Fibroblast of lung (primary cell): ENCODE measurements at regions not wholly inside any gene's neighbourhood (a gene's known extent, or its start where the extent isn't known, plus 50 kb on each side); places are given as distances from the start of the nearest gene placed in this dataset.

Experiments
- DNase-seq, 2 donors: peaks; one replicate each; pipeline versions ENCODE4 v3.0.0 to v3.0.0-alpha.2; 2010; ENCODE audit warnings: low read depth in 2 of 2
- H2AFZ ChIP-seq: 2 replicates; pipeline ENCODE4 v1.5.1; 2012; ENCODE audit warnings: low read length, control low read depth, inconsistent platforms
- H3K27ac ChIP-seq: 2 replicates; pipeline ENCODE4 v1.5.1; 2011; ENCODE audit warnings: low read length, control low read depth; ENCODE audit not compliant: insufficient read depth
- H3K27me3 ChIP-seq: 2 replicates; pipeline ENCODE4 v1.5.1; 2011; ENCODE audit warnings: mild to moderate bottlenecking, low read length; ENCODE audit not compliant: control insufficient read depth, insufficient read depth
- H3K36me3 ChIP-seq: 2 replicates; pipeline ENCODE4 v1.5.1; 2011; ENCODE audit warnings: low read length; ENCODE audit not compliant: control insufficient read depth, insufficient read depth
- H3K4me1 ChIP-seq: 2 replicates; pipeline ENCODE4 v1.5.1; 2011; ENCODE audit warnings: low read length; ENCODE audit not compliant: control insufficient read depth, insufficient read depth; ENCODE audit errors: extremely low read depth
- H3K4me2 ChIP-seq: 2 replicates; pipeline ENCODE4 v1.5.1; 2011; ENCODE audit warnings: low read length, control low read depth; ENCODE audit not compliant: insufficient read depth; ENCODE audit errors: extremely low read depth
- H3K4me3 ChIP-seq, 4 experiments: fragments of 200-600 bp in 1 of 4; sonication (generic) in 1 of 4; replicated peaks in 1 of 4; 2 replicates each; pipeline ENCODE4 v1.5.1; 2011 to 2016; ENCODE audit warnings: low read length in 4 of 4, low read depth in 3 of 4, mild to moderate bottlenecking in 3 of 4, control low read depth in 2 of 4, inconsistent platforms in 1 of 4, mixed read lengths in 1 of 4; ENCODE audit not compliant: insufficient read depth in 1 of 4; ENCODE audit errors: control extremely low read depth in 1 of 4
- H3K79me2 ChIP-seq: 2 replicates; pipeline ENCODE4 v1.5.1; 2012; ENCODE audit warnings: mild to moderate bottlenecking, low read length, inconsistent platforms; ENCODE audit not compliant: control insufficient read depth, insufficient read depth
- H3K9ac ChIP-seq: 2 replicates; pipeline ENCODE4 v1.5.1; 2011; ENCODE audit warnings: mild to moderate bottlenecking, low read length, control low read depth; ENCODE audit not compliant: insufficient read depth
- H3K9me3 ChIP-seq: 2 replicates; pipeline ENCODE4 v1.5.1; 2012; ENCODE audit warnings: low read depth, low read length; ENCODE audit not compliant: control insufficient read depth, insufficient read depth
- H4K20me1 ChIP-seq: 2 replicates; pipeline ENCODE4 v1.5.1; 2011; ENCODE audit warnings: low read length; ENCODE audit not compliant: control insufficient read depth, insufficient read depth; ENCODE audit errors: extremely low read depth
- EZH2 ChIP-seq: IDR thresholded peaks from 2 replicates; pipeline ENCODE4 v1.5.1; 2012; ENCODE audit warnings: low read length, control low read depth, mild to moderate bottlenecking; ENCODE audit errors: missing control alignments
- TF ChIP-seq, protein P1 (sequence below), 2 donors: IDR thresholded peaks in 1 of 2; conservative IDR thresholded peaks in 1 of 2; 1 replicate in 1 of 2; 2 replicates in 1 of 2; pipeline ENCODE4 v1.5.1; 2011 to 2012; ENCODE audit warnings: low read length in 2 of 2, control low read depth in 1 of 2, inconsistent platforms in 1 of 2, low read depth in 1 of 2, mild to moderate bottlenecking in 1 of 2

DNA sequence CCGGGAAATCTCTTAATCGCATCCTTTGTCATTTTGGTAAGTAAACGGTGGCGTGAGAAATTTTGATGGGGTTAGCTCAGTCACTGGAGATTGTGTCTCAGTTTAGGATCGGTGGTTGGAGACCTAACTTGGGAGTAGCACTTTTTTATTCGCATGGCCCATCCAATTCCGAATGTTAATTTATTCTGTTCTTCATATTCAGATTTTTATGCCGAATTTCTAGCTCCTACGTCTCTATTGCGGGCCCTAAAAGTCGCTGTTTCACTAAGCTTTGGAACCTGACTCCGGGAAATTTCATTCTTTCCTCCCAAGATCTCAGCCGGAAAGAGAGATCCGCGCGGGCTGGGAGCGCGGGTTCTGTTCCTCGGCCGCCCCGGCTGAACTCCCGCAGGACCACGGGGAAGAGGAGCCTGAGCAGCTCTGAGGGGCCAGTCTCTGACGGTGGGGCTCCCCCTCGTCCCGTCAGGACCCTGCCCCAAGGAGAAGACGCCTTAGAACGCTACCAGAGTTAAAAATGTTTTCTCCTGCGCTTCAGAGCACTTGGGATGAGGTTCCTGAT lies 279.7 kb downstream of the FAM72C start:
- Histone ChIP-seq H3K27me3 (no peaks in the 10 kb centered on the region), H3K4me2 (no peak overlapping the region), H3K9me3 (no peaks in the 10 kb centered on the region), H3K27ac (no peak overlapping the region), H3K9ac (no peak overlapping the region), H2AFZ (no peak overlapping the region), H4K20me1 (no peaks in the 10 kb centered on the region), H3K4me3 (no peak overlapping the region), H3K36me3 (no peaks in the 10 kb centered on the region), H3K79me2 (no peaks in the 10 kb centered on the region), H3K4me1 (no peaks in the 10 kb centered on the region)
- no peak for DNase-seq
- TF ChIP-seq, protein P1, sequence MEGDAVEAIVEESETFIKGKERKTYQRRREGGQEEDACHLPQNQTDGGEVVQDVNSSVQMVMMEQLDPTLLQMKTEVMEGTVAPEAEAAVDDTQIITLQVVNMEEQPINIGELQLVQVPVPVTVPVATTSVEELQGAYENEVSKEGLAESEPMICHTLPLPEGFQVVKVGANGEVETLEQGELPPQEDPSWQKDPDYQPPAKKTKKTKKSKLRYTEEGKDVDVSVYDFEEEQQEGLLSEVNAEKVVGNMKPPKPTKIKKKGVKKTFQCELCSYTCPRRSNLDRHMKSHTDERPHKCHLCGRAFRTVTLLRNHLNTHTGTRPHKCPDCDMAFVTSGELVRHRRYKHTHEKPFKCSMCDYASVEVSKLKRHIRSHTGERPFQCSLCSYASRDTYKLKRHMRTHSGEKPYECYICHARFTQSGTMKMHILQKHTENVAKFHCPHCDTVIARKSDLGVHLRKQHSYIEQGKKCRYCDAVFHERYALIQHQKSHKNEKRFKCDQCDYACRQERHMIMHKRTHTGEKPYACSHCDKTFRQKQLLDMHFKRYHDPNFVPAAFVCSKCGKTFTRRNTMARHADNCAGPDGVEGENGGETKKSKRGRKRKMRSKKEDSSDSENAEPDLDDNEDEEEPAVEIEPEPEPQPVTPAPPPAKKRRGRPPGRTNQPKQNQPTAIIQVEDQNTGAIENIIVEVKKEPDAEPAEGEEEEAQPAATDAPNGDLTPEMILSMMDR (conservative IDR thresholded peaks at IDR 0.05 in 1 of 2, IDR thresholded peaks at IDR 0.05 in 1 of 2; ENCODE audit: low read depth in 1 of 2, low read length in 2 of 2) = no peak
- TF ChIP-seq EZH2 = no peak

DNA sequence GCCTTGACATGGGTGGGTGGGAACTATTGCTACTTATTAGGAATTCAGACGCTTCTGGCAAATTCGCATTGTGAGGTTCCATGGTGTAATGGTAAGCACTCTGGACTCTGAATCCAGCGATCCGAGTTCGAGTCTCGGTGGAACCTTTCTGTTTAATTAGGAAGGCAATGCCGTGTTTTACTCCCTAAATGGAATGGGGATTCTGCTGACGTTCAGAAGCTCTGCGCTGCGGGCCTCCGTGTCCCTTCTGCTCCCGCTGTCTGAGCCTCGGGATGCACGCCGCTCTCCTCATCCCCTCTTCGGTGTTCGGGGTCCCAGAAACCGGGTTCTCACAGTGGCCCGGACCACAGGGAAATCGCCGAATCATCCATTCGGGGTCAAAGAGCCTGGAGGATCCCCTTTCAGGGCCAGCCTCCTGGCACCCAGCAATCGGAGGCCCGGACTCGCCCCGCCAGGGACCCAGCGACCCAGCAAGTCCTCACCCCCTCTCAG lies 280.3 kb downstream of the FAM72C start:
- no peak for DNase-seq

DNA sequence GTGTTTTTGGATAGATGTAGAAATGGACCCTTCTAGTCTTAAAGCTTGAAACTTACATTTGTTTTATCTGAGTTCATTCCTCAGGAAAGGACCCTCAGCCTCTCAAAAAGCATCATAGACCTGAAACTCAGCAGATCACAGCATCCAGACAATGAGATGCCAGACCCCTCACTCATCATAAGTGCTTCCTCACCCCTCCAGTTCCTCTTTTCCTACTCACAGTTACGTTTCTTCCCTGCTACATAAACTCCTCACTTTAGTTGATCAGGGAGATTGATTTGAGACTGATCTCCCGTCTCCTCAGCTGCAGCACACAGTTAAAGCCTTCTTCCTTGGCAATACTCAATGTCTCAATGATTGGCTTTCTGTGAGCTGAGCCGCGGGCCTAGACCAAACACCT lies 282.0 kb downstream of the FAM72C start:
- Histone ChIP-seq H3K4me2 (no peak overlapping the region), H3K27ac (no peak overlapping the region), H4K20me1 (no peaks in the 10 kb centered on the region), H3K9ac (no peak overlapping the region), H3K27me3 (no peaks in the 10 kb centered on the region), H3K36me3 (no peaks in the 10 kb centered on the region), H2AFZ (no peak overlapping the region), H3K79me2 (no peaks in the 10 kb centered on the region), H3K9me3 (no peaks in the 10 kb centered on the region), H3K4me1 (no peaks in the 10 kb centered on the region), H3K4me3 (no peak overlapping the region)
- TF ChIP-seq, protein P1 (conservative IDR thresholded peaks at IDR 0.05 in 1 of 2, IDR thresholded peaks at IDR 0.05 in 1 of 2; ENCODE audit: low read depth in 1 of 2, low read length in 2 of 2) = no peak
- no peak for TF ChIP-seq EZH2
- DNase-seq = no peak

More for the DNA sequence above, 280.3 kb downstream of the FAM72C start:
- H4K20me1 ChIP-seq = no peaks in the 10 kb centered on the region
- H3K36me3 ChIP-seq = no peaks in the 10 kb centered on the region
- H3K4me1 ChIP-seq = no peaks in the 10 kb centered on the region
- H3K4me3 ChIP-seq = no peak overlapping the region
- no peaks in the 10 kb centered on the region for H3K79me2 ChIP-seq
- no peak overlapping the region for H3K9ac ChIP-seq
- TF ChIP-seq, protein P1 (conservative IDR thresholded peaks at IDR 0.05 in 1 of 2, IDR thresholded peaks at IDR 0.05 in 1 of 2; ENCODE audit: low read depth in 1 of 2, low read length in 2 of 2) = no peak
- no peak for TF ChIP-seq EZH2
- no peak overlapping the region for H2AFZ ChIP-seq
- H3K27me3 ChIP-seq = no peaks in the 10 kb centered on the region
- H3K9me3 ChIP-seq = no peaks in the 10 kb centered on the region
- no peak overlapping the region for H3K4me2 ChIP-seq
- H3K27ac ChIP-seq = no peak overlapping the region
